Endothelial cell of umbilical vein (primary cell): ENCODE measurements at regions not wholly inside any gene's neighbourhood (a gene's known extent, or its start where the extent isn't known, plus 50 kb on each side); places are given as distances from the start of the nearest gene placed in this dataset.

Experiments used
- BruUV-seq: library from RNA; stranded (reverse); fragments of 400-500 nt; replicated peaks from 2 replicates; lab custom pipeline; 2021; lab: Mats Ljungman, UMichigan
- CTCF ChIA-PET: fragments of 300-600, 350-600 bp; sonication (Branson Sonifier 250); formaldehyde crosslinking; loops from one replicate; lab custom pipeline; 2021; ENCODE audit warnings: antibody characterized with exemption, inconsistent platforms; lab: Charles Lee
- POLR2A ChIA-PET: fragments of 300-600, 350-600 bp; sonication (Branson Sonifier 250); formaldehyde crosslinking; loops from one replicate; lab custom pipeline; 2021; ENCODE audit warnings: antibody characterized with exemption, inconsistent platforms; lab: Charles Lee
- DNase-seq: peaks from one replicate; pipeline ENCODE4 v3.0.0-alpha.2; 2011; ENCODE audit warnings: low read depth, low spot score
- FAIRE-seq: peaks from 2 replicates; lab custom pipeline; 2011; peaks lifted over from hg19 to GRCh38; lab: Jason Lieb, UNC
- H2AFZ ChIP-seq: 2 replicates; pipeline ENCODE4 v1.6.0; 2012; ENCODE audit warnings: low read depth, low read length, control low read depth, inconsistent platforms
- H3K27ac ChIP-seq: 2 replicates; pipeline ENCODE4 v1.5.1; 2011; ENCODE audit warnings: low read depth, mild to moderate bottlenecking, control low read depth, low read length, moderate library complexity; ENCODE audit not compliant: insufficient read depth
- H3K27me3 ChIP-seq, 2 experiments: 2 replicates each; pipeline versions ENCODE4 v1.6.0 to v1.6.1; 2011; ENCODE audit warnings: low read length in 2 of 2, mixed read lengths in 1 of 2; ENCODE audit not compliant: control insufficient read depth in 2 of 2, insufficient read depth in 2 of 2
- H3K36me3 ChIP-seq, 2 experiments: 2 replicates in 1 of 2; 3 replicates in 1 of 2; pipeline ENCODE4 v1.5.1; 2011; ENCODE audit warnings: low read length in 2 of 2, mild to moderate bottlenecking in 1 of 2, moderate library complexity in 1 of 2; ENCODE audit not compliant: control insufficient read depth in 2 of 2, insufficient read depth in 2 of 2; ENCODE audit errors: extremely low read depth in 1 of 2
- H3K4me1 ChIP-seq: 3 replicates; pipeline ENCODE4 v1.5.1; 2011; ENCODE audit warnings: mild to moderate bottlenecking, low read length; ENCODE audit not compliant: control insufficient read depth, insufficient read depth; ENCODE audit errors: extremely low read depth
- H3K4me2 ChIP-seq: 2 replicates; pipeline ENCODE4 v1.6.1; 2011; ENCODE audit warnings: low read length, control low read depth, mixed read lengths; ENCODE audit not compliant: insufficient read depth
- H3K4me3 ChIP-seq, 3 experiments: fragments of 200-600 bp in 1 of 3; sonication (generic), shearing (Covaris generic) in 1 of 3; replicated peaks in 1 of 3; 2 replicates each; pipeline ENCODE4 v1.5.1; 2011 to 2016; ENCODE audit warnings: control low read depth in 3 of 3, low read length in 3 of 3, mild to moderate bottlenecking in 2 of 3, inconsistent platforms in 1 of 3, low read depth in 1 of 3, moderate library complexity in 1 of 3; ENCODE audit not compliant: insufficient read depth in 1 of 3
- H3K79me2 ChIP-seq: 2 replicates; pipeline ENCODE4 v1.6.0; 2012; ENCODE audit warnings: low read length, inconsistent platforms; ENCODE audit not compliant: control insufficient read depth, insufficient read depth
- H3K9ac ChIP-seq: replicated peaks from 2 replicates; pipeline ENCODE3; 2011; ENCODE audit warnings: low read length, control low read depth; ENCODE audit not compliant: insufficient read depth; ENCODE audit errors: extremely low read depth
- H3K9me1 ChIP-seq: replicated peaks from 3 replicates; pipeline ENCODE4 v1.6.0; 2011; ENCODE audit warnings: mild to moderate bottlenecking, low read length; ENCODE audit not compliant: control insufficient read depth, insufficient read depth; ENCODE audit errors: extremely low read depth
- H3K9me3 ChIP-seq: replicated peaks from 2 replicates; pipeline ENCODE4 v1.5.1; 2012; ENCODE audit warnings: low read length, inconsistent platforms; ENCODE audit not compliant: control insufficient read depth, insufficient read depth
- H4K20me1 ChIP-seq: replicated peaks from 2 replicates; pipeline ENCODE3; 2011; ENCODE audit warnings: mild to moderate bottlenecking, low read length; ENCODE audit not compliant: control insufficient read depth, insufficient read depth; ENCODE audit errors: extremely low read depth
- EZH2 ChIP-seq: IDR thresholded peaks from 2 replicates; pipeline ENCODE4 v1.6.1; 2012; ENCODE audit warnings: borderline replicate concordance, low read depth, mild to moderate bottlenecking, moderate library complexity, low read length, inconsistent platforms; ENCODE audit not compliant: severe bottlenecking
- FOS ChIP-seq: IDR thresholded peaks from 2 replicates; pipeline ENCODE4 v1.6.1; 2011; ENCODE audit warnings: mild to moderate bottlenecking, low read length, moderate library complexity, borderline replicate concordance; ENCODE audit not compliant: insufficient read depth
- GATA2 ChIP-seq: IDR thresholded peaks from 2 replicates; pipeline ENCODE4 v1.7.0; 2011; ENCODE audit warnings: low read depth, mild to moderate bottlenecking, moderate library complexity, mixed read lengths, low read length; ENCODE audit not compliant: insufficient read length, insufficient read depth
- JUN ChIP-seq: IDR thresholded peaks from 2 replicates; pipeline ENCODE4 v1.6.1; 2011; ENCODE audit warnings: borderline replicate concordance, low read depth; ENCODE audit not compliant: insufficient read length, insufficient read depth
- MAX ChIP-seq: IDR thresholded peaks from 2 replicates; pipeline ENCODE4 v1.6.1; 2011; ENCODE audit not compliant: insufficient read depth, insufficient read length
- MYC ChIP-seq: IDR thresholded peaks from one replicate; pipeline ENCODE4 v1.6.1; 2011; ENCODE audit warnings: mild to moderate bottlenecking, low read depth, low read length
- POLR2A ChIP-seq: IDR thresholded peaks from 2 replicates; pipeline ENCODE4 v1.6.1; 2012; ENCODE audit warnings: low read depth, mild to moderate bottlenecking, control low read depth, low read length
- POLR2AphosphoS5 ChIP-seq: IDR thresholded peaks from 2 replicates; pipeline ENCODE4 v1.6.1; 2012; ENCODE audit warnings: low read depth, mild to moderate bottlenecking, control low read depth, low read length, moderate library complexity; ENCODE audit not compliant: insufficient read depth
- dilution Hi-C: fragments of 300-500 bp; cut with MboI; formaldehyde crosslinking; loops from one replicate; pipeline ENCODE4 v1.15.0; 2019; ENCODE audit warnings: low sequenced_read_pairs; ENCODE audit not compliant: extremely low pct_ligation_motif_present
- intact Hi-C: fragments of 100-400 bp; cut with micrococcal nuclease; formaldehyde crosslinking; loops from one replicate; pipeline ENCODE4 v1.10.0; 2022
- TF ChIP-seq, protein P1 (sequence below), 2 donors: IDR thresholded peaks; 1 replicate in 1 of 2; 2 replicates in 1 of 2; pipeline ENCODE4 v1.5.1; 2011; ENCODE audit warnings: low read length in 2 of 2, mild to moderate bottlenecking in 2 of 2, moderate library complexity in 2 of 2, control low read depth in 1 of 2, inconsistent platforms in 1 of 2, low read depth in 1 of 2; ENCODE audit not compliant: insufficient read depth in 1 of 2; ENCODE audit errors: extremely low read depth in 1 of 2

GRCh38 chr1:239772446-239772845 lies 319.2 kb upstream of the FMN2 start:
- no peak overlapping the region for H2AFZ ChIP-seq
- H3K4me3 ChIP-seq = no peak overlapping the region
- no peak overlapping the region for H3K4me2 ChIP-seq
- TF ChIP-seq, protein P1, sequence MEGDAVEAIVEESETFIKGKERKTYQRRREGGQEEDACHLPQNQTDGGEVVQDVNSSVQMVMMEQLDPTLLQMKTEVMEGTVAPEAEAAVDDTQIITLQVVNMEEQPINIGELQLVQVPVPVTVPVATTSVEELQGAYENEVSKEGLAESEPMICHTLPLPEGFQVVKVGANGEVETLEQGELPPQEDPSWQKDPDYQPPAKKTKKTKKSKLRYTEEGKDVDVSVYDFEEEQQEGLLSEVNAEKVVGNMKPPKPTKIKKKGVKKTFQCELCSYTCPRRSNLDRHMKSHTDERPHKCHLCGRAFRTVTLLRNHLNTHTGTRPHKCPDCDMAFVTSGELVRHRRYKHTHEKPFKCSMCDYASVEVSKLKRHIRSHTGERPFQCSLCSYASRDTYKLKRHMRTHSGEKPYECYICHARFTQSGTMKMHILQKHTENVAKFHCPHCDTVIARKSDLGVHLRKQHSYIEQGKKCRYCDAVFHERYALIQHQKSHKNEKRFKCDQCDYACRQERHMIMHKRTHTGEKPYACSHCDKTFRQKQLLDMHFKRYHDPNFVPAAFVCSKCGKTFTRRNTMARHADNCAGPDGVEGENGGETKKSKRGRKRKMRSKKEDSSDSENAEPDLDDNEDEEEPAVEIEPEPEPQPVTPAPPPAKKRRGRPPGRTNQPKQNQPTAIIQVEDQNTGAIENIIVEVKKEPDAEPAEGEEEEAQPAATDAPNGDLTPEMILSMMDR (IDR thresholded peaks at IDR 0.05; ENCODE audit: extremely low read depth in 1 of 2, insufficient read depth in 1 of 2, low read depth in 1 of 2, low read length in 2 of 2) = no peak
- no peak for TF ChIP-seq JUN
- no peak for TF ChIP-seq EZH2
- TF ChIP-seq FOS = no peak
- TF ChIP-seq GATA2 = no peak
- TF ChIP-seq POLR2A = no peak
- no peak for TF ChIP-seq POLR2AphosphoS5
- no peak for TF ChIP-seq MAX
- TF ChIP-seq MYC = no peak
- BruUV-seq = no TSS peak
- no peaks in the 10 kb centered on the region for H4K20me1 ChIP-seq
- DNase-seq (no peak), FAIRE-seq (no peak)
- intact Hi-C loops = no loop called here
- ChIA-PET POLR2A (no interaction called here), CTCF (no interaction called here)
- no peaks in the 10 kb centered on the region for H3K4me1 ChIP-seq
- H3K9me1 ChIP-seq = no peaks in the 10 kb centered on the region
- no peaks in the 10 kb centered on the region for H3K36me3 ChIP-seq
- H3K27ac ChIP-seq = no peak overlapping the region
- no peak overlapping the region for H3K9ac ChIP-seq
- no peaks in the 10 kb centered on the region for H3K9me3 ChIP-seq
- dilution Hi-C loops = no loop called here
- no peaks in the 10 kb centered on the region for H3K27me3 ChIP-seq
- no peaks in the 10 kb centered on the region for H3K79me2 ChIP-seq
